Prostate gland (tissue), 2 donors: ENCODE measurements at regions not wholly inside any gene's neighbourhood (a gene's known extent, or its start where the extent isn't known, plus 50 kb on each side); places are given as distances from the start of the nearest gene placed in this dataset.

ENCODE experiments used
- POLR2A ChIP-seq: fragments of 450-650 bp; IDR thresholded peaks from one replicate; pipeline ENCODE4 v1.6.1; 2016; ENCODE audit warnings: antibody characterized with exemption, mild to moderate bottlenecking
- POLR2AphosphoS5 ChIP-seq: sonication (generic); formaldehyde crosslinking; IDR thresholded peaks from one replicate; pipeline ENCODE4 v1.6.1; 2017; ENCODE audit warnings: antibody characterized with exemption
- TF ChIP-seq, protein P1 (sequence below), 4 experiments: fragments of 200-600 bp in 2 of 4; fragments of 450-650 bp in 2 of 4; sonication (generic) in 2 of 4; IDR thresholded peaks; 1 replicate in 3 of 4; 2 replicates in 1 of 4; pipeline ENCODE4 v1.5.1; 2016 to 2019; ENCODE audit warnings: antibody characterized with exemption in 4 of 4, mild to moderate bottlenecking in 2 of 4, moderate library complexity in 2 of 4

DNA sequence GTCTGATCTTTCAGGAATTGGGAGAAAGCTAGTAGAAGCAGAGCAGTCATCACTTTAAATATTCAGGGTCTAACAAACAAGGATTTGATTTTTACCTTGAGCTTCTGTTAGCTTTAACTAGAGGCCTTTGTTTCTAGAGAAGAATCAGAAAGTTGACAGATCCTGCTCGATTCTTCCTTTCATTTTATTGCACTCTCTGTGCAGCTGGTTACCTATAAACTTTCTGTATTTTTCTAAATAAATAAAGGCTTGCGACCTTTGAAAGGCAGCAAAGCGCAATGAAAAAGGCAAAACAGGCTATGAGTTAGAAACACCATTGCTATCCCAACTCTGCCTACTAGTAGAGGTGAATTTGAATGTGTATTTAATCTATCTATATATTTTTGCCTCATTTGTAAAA, 101.4 kb upstream of the NPY2R start:
- TF ChIP-seq, protein P1, sequence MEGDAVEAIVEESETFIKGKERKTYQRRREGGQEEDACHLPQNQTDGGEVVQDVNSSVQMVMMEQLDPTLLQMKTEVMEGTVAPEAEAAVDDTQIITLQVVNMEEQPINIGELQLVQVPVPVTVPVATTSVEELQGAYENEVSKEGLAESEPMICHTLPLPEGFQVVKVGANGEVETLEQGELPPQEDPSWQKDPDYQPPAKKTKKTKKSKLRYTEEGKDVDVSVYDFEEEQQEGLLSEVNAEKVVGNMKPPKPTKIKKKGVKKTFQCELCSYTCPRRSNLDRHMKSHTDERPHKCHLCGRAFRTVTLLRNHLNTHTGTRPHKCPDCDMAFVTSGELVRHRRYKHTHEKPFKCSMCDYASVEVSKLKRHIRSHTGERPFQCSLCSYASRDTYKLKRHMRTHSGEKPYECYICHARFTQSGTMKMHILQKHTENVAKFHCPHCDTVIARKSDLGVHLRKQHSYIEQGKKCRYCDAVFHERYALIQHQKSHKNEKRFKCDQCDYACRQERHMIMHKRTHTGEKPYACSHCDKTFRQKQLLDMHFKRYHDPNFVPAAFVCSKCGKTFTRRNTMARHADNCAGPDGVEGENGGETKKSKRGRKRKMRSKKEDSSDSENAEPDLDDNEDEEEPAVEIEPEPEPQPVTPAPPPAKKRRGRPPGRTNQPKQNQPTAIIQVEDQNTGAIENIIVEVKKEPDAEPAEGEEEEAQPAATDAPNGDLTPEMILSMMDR (IDR thresholded peaks at IDR 0.05) = no peak
- no peak for TF ChIP-seq POLR2A
- TF ChIP-seq POLR2AphosphoS5 = no peak
